ENCODE measurements at regions not wholly inside any gene's neighbourhood (a gene's known extent, or its start where the extent isn't known, plus 50 kb on each side); places are given as distances from the start of the nearest gene placed in this dataset.
A peak's percentile ranks its signal among the peaks of the same experiment; 100 is the strongest.

DNA sequence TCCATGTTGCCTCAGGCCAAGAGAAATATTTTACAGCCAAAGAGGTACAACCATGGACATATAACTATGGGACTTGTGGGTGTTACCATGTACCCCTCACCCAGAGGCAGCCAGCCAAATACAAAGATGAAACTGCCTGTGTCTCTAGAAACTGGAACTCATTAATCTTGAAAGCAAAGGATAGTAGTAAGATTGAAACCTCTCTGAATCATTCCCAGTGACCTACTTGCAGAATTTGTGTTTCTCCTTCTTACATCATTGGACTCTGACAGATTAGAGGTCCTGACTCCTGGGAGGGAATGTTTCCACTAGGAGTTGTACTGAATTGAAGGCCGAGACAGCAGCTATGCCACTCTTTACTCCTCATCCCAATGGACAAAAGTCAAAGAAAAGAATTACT, 257.4 kb upstream of the UBASH3B start:
- DNase-seq, result no peak

- no peak for DNase-seq
These were observed 260.2 kb upstream of the UBASH3B start for GRCh38 chr11:122395282-122395681.

GRCh38 chr11:122394313-122394712, 261.2 kb upstream of the UBASH3B start:
- DNase-seq, result no peak

DNA sequence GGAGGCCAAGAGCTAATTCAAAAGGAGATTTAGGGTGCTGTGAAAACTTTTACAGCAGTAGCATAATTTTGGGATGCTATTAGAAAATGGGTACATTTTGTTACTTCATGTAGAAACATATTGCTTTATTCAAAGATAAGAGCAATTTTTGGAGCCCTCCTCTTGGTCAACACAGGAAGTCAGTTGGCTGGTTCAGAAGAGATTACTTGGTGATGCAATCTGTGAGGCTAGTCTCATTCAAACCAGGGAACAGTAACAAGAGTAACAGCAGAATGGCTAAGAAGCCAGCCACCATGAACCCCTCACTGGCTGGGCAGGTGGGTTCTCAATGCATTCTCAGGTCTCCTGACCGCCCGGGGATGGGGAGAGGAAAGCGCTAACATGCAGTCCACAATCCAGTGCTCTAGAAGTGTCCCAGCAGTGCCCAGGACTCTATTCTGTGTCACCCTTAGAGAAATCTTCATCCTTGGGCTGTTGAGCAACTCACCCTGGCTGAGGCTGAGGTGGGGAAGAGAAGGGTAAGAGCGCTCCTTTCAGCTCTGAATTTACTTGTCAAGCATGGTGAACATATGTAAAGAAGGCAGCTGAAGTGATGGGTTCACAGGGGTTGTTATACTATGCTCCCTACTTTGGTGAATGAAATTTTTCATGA, 262.2 kb upstream of the UBASH3B start:
- peak; percentile 100 for DNase-seq

DNA sequence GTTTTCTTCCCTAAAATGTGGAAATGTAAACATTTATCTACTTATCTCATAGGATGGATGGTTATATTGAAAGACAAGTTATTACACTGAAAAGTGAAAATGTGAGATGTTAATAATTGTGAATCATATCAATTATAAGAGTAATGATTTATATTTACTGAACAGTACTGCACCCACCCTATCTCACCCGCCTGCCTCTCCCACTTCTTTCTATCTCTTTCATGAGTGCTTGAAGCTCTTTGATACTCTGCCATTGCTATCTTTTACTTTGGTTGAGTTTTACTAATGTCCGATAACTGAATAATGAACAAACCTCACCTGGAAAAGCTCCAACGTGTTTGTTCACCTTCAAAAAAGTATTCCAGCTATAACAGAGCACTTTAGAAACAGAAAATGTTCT, 263.0 kb upstream of the UBASH3B start:
- no peak for DNase-seq

DNA sequence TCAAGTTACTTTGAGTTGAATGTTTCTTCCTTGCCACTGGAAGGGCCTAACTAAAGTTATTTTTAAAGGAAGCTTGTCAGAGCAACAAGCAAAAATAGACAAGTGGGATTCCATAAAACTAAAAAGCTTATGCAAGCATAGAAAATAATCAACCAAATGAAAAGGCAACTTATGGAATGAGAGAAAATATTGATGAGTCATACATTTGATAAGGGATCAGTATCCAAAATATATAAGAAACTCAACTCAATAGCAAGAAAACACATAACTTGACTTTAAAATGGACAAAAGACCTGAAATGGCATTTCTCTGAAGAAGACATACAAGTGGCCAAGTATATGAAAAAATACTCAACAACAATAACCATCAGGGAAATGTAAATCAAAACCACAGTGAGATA, 264.5 kb upstream of the UBASH3B start:
- no peak for DNase-seq

DNA sequence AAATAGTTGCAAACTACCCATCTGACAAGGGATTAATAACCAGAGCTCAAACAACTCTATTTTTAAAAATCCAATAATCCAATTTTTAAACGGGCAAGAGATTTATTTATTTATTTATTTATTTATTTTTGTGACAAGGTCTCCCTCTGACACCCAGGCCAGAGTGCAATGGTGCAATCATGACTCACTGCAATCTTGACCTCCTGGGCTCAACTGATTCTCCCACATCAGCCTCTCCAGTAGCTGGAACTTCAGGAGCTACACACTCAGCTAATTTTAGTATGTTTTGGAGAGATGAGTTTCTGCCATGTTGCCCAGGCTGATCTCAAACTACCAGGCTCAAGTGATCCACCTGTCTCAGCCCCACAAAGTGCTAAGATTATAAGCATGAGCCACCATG, 267.2 kb upstream of the BLID start:
- no peak for DNase-seq

DNA sequence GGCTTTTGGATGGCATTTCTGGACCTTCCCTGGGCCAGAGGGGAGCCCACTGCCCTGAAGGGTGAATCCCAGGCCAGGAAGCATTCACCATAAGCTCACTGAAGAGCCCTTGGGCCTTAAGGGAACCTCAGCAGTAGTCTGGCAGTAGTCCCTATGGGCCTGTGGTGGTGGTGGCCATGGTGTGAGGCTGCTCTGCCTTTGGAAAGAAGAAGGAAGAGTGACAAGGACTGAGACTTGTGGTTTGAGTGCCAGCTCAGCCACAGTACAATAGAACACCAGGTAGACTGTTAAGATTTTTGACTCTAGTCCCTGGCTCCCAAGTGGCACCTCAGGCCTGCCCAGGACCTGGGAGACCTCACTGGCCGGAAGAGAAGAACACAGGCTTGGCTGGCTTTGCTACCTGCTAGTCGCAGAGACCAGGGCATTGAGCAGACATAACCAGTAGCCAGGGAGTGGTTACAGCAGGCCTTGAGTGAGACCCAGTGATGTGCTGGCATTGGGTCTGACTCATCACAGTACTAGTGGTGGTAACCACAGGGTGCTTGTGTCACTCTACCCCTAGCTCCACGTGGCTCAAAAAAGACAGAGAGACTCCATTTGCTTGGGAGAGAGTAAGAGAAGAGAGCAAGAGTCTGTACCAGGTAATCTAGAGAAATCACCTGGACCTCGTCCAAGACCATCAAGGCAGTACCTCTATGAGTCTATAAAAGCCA, 259.8 kb upstream of the BLID start:
- DNase-seq, result peak; percentile 48

DNA sequence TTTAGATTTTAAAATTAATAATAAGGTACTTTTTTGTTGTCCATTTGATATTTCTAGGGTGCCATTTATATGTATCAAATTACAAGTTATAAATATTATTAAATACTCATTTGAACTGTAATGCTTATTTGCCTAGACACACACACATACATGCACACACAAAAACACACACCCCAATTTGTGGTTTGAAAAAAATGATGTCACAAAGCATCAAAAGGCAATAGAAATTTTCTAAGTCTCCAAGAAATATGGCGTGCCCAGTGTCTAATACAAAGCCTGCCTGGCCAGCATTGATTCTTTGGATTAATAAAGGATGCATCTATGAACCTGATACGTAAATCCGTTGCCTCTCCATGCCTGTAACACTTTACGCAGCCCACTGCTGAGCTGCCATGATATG, 252.8 kb upstream of the BLID start:
- no peak for DNase-seq

DNA sequence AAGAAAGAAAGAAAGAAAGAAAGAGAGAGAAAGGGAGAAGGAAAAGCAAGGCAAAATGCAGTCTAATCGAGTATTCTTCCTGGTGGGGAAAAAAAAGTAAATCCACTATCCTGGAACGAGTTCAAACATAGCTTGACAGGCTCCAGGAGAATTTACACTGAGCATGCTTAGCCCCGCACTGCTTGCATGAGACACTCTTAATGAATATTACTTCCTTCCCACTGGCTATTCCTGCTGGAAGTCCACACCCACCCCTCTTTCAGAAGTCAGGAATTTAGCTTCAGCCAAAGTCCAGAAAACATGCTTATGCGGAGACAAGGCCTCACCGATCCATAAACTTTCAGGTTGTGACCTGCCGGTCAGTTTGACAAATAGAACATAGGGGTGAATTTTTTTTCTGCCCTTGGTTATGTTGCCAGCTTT, 251.8 kb upstream of the BLID start:
- DNase-seq, result no peak

GRCh38 chr11:122365610-122366360, 249.8 kb upstream of the BLID start:
- DNase-seq, result no peak

- DNase-seq, result no peak
These were observed 247.3 kb upstream of the BLID start for GRCh38 chr11:122363296-122363695.

- no peak for DNase-seq
These were observed 246.4 kb upstream of the BLID start for GRCh38 chr11:122362381-122362780.

DNA sequence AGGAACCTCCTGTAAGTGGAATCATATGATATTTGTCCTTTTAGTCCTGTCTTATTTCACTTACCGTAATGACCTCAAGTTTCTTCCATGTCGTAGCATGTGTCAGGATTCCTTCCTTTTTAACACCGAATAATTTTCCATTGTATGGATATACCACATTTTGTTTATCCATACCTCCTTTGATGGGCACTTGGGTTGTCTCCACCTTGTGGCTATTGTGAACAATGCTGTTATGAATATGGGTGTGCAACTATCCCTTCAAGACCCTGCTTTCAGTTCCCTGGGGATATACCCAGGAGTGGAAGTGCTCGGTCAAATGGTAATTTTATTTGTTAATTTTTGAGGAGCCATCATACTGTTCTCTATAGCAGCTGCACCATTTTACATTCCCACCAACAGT, 244.9 kb upstream of the BLID start:
- no peak for DNase-seq

DNA sequence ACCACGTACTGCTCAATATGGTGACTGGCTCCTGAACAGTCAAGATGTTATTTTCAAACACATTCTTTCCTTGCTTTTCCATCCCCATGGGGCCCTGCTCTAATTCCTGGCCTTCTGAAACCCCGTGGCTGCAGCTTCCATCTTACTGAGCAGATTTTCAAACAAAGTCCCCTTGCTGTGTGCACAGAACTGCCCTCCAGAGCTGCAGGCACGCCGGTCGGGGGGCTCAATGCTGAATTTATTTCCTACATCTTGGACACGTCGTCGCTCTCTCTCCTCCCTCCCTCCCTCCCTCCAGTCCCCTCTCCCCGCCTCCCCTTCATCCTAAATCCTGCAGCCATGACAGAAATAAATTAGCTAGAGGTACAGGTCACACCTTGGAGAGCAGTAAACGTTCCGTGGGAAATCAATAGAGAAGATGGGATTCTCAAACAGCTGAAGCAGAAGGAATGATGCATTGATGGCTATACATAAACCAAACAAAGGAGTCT, 243.1 kb upstream of the BLID start:
- no peak for DNase-seq

GRCh38 chr11:122358292-122358691, 242.3 kb upstream of the BLID start:
- DNase-seq, result no peak

GRCh38 chr11:122355968-122356367, 240.0 kb upstream of the BLID start:
- no peak for DNase-seq

DNA sequence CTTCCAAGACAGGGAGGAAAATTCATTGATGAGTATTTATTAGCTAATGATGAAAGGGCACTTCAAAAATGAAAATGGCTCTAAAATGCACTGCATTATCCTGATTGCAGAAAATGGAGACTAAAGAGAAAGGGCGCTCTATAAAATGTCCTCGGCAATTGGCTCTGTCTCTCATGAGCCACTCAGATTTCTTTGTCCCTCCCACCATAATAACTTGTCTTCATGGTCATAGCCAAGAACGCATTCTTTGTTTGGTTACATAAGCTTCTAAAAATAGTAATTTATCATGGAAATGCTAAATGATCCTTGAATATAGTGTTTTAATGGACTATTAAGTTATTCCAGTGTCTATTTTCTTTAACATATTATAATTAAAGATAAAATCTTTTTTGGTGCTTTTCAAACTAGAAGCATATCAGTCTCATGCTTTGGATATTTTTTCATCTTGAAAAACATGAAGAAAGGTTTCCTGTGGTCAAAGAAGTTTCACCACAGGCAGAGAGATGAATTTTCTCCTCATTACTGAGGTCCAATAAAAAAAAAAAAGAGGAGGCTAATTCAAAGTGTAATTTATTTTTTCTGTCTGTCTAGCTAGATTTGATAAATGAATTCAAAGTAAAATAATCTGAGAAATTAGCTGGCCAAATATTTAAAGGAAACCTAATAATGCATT, 238.1 kb upstream of the BLID start:
- peak; percentile 96 for DNase-seq

- no peak for DNase-seq
These were observed 237.5 kb upstream of the BLID start for GRCh38 chr11:122353561-122353960.

- DNase-seq, result no peak
These were observed 232.8 kb upstream of the BLID start for GRCh38 chr11:122348659-122349409.

DNA sequence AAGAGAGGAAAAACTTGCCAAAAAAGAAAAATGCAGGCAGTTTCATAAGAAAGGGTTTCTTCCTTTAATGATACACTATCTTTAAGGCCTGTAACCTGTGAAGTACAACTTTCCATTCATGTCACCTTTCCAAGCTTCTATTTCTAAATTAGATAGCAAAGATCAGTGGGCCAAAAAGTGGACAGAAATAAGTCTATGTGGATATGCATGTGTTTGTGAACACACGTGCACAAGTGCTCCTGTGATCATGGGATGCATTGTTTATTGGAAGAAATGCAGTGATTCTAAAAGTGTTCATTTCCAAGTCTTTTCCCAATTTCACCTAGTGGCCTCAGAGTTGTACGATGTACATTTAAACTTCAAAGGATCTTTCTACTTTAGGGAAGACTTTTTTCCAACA, 230.0 kb upstream of the BLID start:
- no peak for DNase-seq

DNA sequence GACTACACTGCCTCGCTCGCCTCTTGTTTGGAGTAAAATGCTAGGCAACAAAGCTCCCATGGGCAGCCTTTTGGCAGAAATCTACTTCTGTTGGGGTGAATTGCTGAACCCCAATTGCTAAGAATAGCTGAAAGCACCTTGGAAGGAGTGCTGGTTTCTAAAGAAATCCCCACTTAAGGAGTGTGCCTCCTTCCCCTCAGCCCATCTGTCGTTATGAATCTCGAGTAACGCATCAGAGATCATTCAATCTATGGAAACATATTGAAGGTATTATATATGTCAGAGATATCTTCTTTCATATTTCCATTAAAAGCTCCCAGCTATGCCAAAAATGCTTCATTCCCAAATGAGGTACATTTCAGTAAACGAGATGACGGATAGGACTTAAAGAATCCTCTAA, 229.6 kb upstream of the BLID start:
- no peak for DNase-seq

DNA sequence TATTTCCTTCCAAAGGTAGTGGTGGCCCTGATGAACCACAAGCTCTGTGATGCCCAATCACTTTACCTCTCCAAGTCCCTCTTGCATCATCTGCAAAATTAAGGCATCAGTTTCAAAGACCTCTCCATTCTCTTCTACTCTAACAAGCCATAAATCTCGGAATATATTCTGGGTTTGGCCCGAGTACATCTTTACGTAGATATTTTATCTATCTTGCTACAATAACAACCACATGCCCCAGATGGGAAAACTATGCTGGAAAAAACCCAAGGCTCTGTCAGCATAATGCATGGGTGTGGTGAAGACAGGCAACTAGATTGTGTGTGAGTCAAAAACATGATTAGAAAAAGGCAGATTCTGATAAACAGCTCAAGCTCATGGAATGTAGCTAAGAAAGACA, 228.2 kb upstream of the BLID start:
- no peak for DNase-seq
